ENCODE measurements at regions not wholly inside any gene's neighbourhood (a gene's known extent, or its start where the extent isn't known, plus 50 kb on each side); places are given as distances from the start of the nearest gene placed in this dataset.

GRCh38 chr5:74079971-74080556 lies 454.1 kb downstream of the ARHGEF28 start:
- TF ChIP-seq ZNF837 (tag by site-specific recombination; IDR thresholded peaks at IDR 0.05), result no peak
- no peak for TF ChIP-seq EGR2 (tag by site-specific recombination; IDR thresholded peaks at IDR 0.05; ENCODE audit: low read depth)
- TF ChIP-seq CTCF (tag by site-specific recombination; IDR thresholded peaks at IDR 0.05), result no peak
- TF ChIP-seq ZNF398 (tag by site-specific recombination; IDR thresholded peaks at IDR 0.05), result no peak
- no peak for TF ChIP-seq REST (tag by site-specific recombination; IDR thresholded peaks at IDR 0.05)
- no peak for TF ChIP-seq ZNF76 (tag by site-specific recombination; IDR thresholded peaks at IDR 0.05; ENCODE audit: borderline replicate concordance, low read depth)

All from HEK293 (cell line).